H1 (cell line): ENCODE measurements at regions not wholly inside any gene's neighbourhood (a gene's known extent, or its start where the extent isn't known, plus 50 kb on each side); places are given as distances from the start of the nearest gene placed in this dataset.

Source experiments
- CTCF ChIP-seq, 3 experiments: IDR thresholded peaks; 1 replicate in 2 of 3; 2 replicates in 1 of 3; pipeline versions ENCODE4 v1.5.1 to v1.6.1; 2011; ENCODE audit warnings: low read length in 3 of 3, mild to moderate bottlenecking in 3 of 3, inconsistent platforms in 2 of 3, low read depth in 1 of 3, moderate library complexity in 1 of 3; ENCODE audit not compliant: insufficient read depth in 1 of 3; ENCODE audit errors: control extremely low read depth in 1 of 3
- RBBP5 ChIP-seq: IDR thresholded peaks from 2 replicates; pipeline ENCODE4 v1.7.1; 2012; ENCODE audit warnings: low read depth, mild to moderate bottlenecking, inconsistent platforms, low read length, moderate library complexity, borderline replicate concordance
- SIN3A ChIP-seq, 2 experiments: IDR thresholded peaks in 1 of 2; conservative IDR thresholded peaks in 1 of 2; 2 replicates each; pipeline ENCODE4 v1.6.1; 2011 to 2012; ENCODE audit warnings: low read length in 2 of 2, improper control_type of control experiment in 1 of 2, low read depth in 1 of 2, mild to moderate bottlenecking in 1 of 2

- TF ChIP-seq CTCF (IDR thresholded peaks at IDR 0.05; ENCODE audit: control extremely low read depth in 1 of 3, insufficient read depth in 1 of 3, low read depth in 1 of 3, low read length in 3 of 3), result no peak
- TF ChIP-seq RBBP5, result no peak
- TF ChIP-seq SIN3A (conservative IDR thresholded peaks at IDR 0.05 in 1 of 2, IDR thresholded peaks at IDR 0.05 in 1 of 2; ENCODE audit: low read depth in 1 of 2, low read length in 2 of 2), result no peak
Observed at GRCh38 chr11:109552376-109552775, 130.4 kb downstream of the C11orf87 start (continued).
